AG04450 (cell line): ENCODE measurements at regions not wholly inside any gene's neighbourhood (a gene's known extent, or its start where the extent isn't known, plus 50 kb on each side); places are given as distances from the start of the nearest gene placed in this dataset.

Source experiments
- CTCF ChIA-PET: fragments of 300-600, 350-600 bp; formaldehyde crosslinking; extraction: SDS; loops from one replicate; lab custom pipeline; 2022; ENCODE audit warnings: antibody characterized with exemption, inconsistent platforms; lab: Charles Lee
- POLR2A ChIA-PET: fragments of 350-600 bp; formaldehyde crosslinking; extraction: SDS; loops from one replicate; lab custom pipeline; 2021; ENCODE audit warnings: antibody characterized with exemption, inconsistent platforms; lab: Yijun Ruan, JAX
- DNase-seq: peaks from one replicate; pipeline ENCODE4 v3.0.0-alpha.2; 2011; ENCODE audit warnings: low read depth, low spot score
- H3K27ac ChIP-seq: one replicate; pipeline ENCODE4 v1.5.1; 2012; ENCODE audit warnings: low read depth, low read length, control low read depth
- H3K27me3 ChIP-seq: one replicate; pipeline ENCODE4 v1.6.0; 2012; ENCODE audit warnings: low read length; ENCODE audit not compliant: control insufficient read depth, insufficient read depth
- H3K4me3 ChIP-seq: 2 replicates; pipeline ENCODE4 v1.5.1; 2011; ENCODE audit warnings: mild to moderate bottlenecking, low read depth, low read length, control low read depth
- H3K9me3 ChIP-seq: 2 replicates; pipeline ENCODE4 v1.5.1; 2012; ENCODE audit warnings: low read length; ENCODE audit not compliant: control insufficient read depth, insufficient read depth
- CTCF ChIP-seq: IDR thresholded peaks from 2 replicates; pipeline ENCODE4 v1.5.1; 2011; ENCODE audit warnings: low read depth, low read length, control low read depth, inconsistent platforms

- DNase-seq: no peak
- POLR2A ChIA-PET: no interaction called here
- Histone ChIP-seq H3K9me3 (no peaks in the 10 kb centered on the region), H3K4me3 (no peak overlapping the region), H3K27ac (no peak overlapping the region), H3K27me3 (no peaks in the 10 kb centered on the region)
- TF ChIP-seq CTCF: no peak
- CTCF ChIA-PET: no interaction called here
Observed at GRCh38 chr13:109348519-109349258, 437.7 kb downstream of the IRS2 start.

GRCh38 chr13:109346060-109346459 lies 440.3 kb downstream of the IRS2 start:
- no peak overlapping the region for H3K4me3 ChIP-seq
- ChIA-PET POLR2A (no interaction called here), CTCF (no interaction called here)
- H3K27ac ChIP-seq: no peak overlapping the region
- H3K27me3 ChIP-seq: no peaks in the 10 kb centered on the region
- H3K9me3 ChIP-seq: no peaks in the 10 kb centered on the region
- DNase-seq: no peak
- no peak for TF ChIP-seq CTCF

DNA sequence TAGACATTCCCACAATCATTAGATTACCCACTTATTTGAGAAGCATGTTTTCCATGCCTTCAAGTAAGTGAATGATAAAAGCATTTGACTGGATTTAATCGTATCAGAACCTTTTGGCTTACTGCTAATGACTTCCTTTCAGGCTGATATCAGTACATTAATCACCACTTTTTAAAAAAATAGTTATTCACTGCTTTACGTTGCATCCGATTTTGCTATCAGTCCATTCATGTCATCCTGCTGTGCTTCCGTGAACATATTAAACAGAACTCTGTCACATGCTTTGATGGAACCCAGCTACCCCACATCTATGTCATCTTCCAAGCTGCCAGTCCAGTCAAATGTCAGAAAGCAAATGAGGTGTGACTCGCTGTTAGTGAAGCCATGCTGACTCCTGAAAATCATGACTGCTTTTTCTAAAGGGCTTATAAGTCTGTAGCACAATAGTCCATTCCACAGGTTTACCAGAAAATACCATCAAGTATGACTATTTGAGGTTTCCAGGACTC lies 440.9 kb downstream of the IRS2 start:
- Histone ChIP-seq H3K4me3 (no peak overlapping the region), H3K27ac (no peak overlapping the region), H3K9me3 (no peaks in the 10 kb centered on the region), H3K27me3 (no peaks in the 10 kb centered on the region)
- ChIA-PET POLR2A (no interaction called here), CTCF (no interaction called here)
- no peak for DNase-seq
- no peak for TF ChIP-seq CTCF

- TF ChIP-seq CTCF: no peak
- no peak overlapping the region for H3K4me3 ChIP-seq
- H3K27me3 ChIP-seq: no peaks in the 10 kb centered on the region
- no peak for DNase-seq
- peak overlapping the region; percentile 65 for H3K27ac ChIP-seq
- ChIA-PET POLR2A (interaction anchor here (0.5 to 1.5 kb wide), 4 partner anchors 9 to 985 kb away, joined by 3 to 4 read pairs (median 3); no protein-coding TSS in a partner anchor), CTCF (interaction anchor here (0.7 kb wide), 1 partner anchor 9 kb away, joined by 3 read pairs; no protein-coding TSS in a partner anchor)
- no peaks in the 10 kb centered on the region for H3K9me3 ChIP-seq
Observed at GRCh38 chr13:109344552-109345157, 441.7 kb downstream of the IRS2 start.

- POLR2A ChIA-PET: interaction anchor here (0.7 kb wide), 1 partner anchor 1375 kb away, joined by 3 read pairs; no protein-coding TSS in a partner anchor
- DNase-seq: no peak
Observed at GRCh38 chr13:109336730-109337129, 449.7 kb downstream of the IRS2 start.

More at GRCh38 chr13:109336730-109337129, 449.7 kb downstream of the IRS2 start:
- Histone ChIP-seq H3K27me3 (no peaks in the 10 kb centered on the region), H3K9me3 (no peaks in the 10 kb centered on the region), H3K4me3 (no peak overlapping the region), H3K27ac (no peak overlapping the region)
- no peak for TF ChIP-seq CTCF
- CTCF ChIA-PET: no interaction called here
